ENCODE measurements at regions not wholly inside any gene's neighbourhood (a gene's known extent, or its start where the extent isn't known, plus 50 kb on each side); places are given as distances from the start of the nearest gene placed in this dataset.

DNA sequence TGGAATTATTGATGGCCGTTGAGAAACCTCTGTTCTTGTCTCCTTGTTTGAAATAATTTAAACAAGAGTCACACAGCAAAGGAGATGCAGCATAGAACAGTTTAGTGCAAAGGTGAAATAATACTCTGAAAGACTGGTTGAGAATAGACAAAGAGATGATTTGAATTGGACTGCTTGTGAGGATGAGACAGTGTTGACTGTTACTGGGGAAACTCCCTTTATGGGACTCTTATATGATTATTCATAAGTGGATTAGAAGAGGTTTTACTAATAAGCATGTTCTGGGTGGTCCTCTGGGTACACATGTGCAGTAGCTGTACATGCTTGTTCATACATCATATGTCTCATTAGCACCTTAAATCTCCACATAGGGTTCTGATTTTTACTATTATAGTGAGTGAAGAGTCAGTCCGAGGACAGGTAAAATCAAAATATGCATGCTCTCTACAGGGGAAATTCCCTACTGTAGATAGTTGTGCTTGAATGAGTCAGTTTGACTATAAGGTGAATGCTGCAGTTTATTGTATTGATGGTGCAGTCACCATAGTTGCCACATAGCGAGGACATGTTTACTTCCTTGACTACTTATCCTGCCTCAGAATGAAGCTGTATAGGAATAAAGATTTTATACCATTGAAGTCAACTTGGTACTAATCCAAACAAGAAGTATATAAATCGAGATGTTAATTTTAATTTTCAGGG, 498.7 kb downstream of the CNTN6 start:
- TF ChIP-seq, protein P1, sequence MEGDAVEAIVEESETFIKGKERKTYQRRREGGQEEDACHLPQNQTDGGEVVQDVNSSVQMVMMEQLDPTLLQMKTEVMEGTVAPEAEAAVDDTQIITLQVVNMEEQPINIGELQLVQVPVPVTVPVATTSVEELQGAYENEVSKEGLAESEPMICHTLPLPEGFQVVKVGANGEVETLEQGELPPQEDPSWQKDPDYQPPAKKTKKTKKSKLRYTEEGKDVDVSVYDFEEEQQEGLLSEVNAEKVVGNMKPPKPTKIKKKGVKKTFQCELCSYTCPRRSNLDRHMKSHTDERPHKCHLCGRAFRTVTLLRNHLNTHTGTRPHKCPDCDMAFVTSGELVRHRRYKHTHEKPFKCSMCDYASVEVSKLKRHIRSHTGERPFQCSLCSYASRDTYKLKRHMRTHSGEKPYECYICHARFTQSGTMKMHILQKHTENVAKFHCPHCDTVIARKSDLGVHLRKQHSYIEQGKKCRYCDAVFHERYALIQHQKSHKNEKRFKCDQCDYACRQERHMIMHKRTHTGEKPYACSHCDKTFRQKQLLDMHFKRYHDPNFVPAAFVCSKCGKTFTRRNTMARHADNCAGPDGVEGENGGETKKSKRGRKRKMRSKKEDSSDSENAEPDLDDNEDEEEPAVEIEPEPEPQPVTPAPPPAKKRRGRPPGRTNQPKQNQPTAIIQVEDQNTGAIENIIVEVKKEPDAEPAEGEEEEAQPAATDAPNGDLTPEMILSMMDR (IDR thresholded peaks at IDR 0.05) = no peak
- TF ChIP-seq POLR2A (IDR thresholded peaks at IDR 0.05) = no peak

All from right lobe of liver (tissue), 4 donors.